NCI-H1436 (cell line): ENCODE measurements at regions not wholly inside any gene's neighbourhood (a gene's known extent, or its start where the extent isn't known, plus 50 kb on each side); places are given as distances from the start of the nearest gene placed in this dataset.

Experiments used
- DNase-seq: peaks from one replicate; lab custom pipeline; 2025; lab: John Stamatoyannopoulos, UW

GRCh38 chr11:81756864-81757595, 976.6 kb downstream of the FAM181B start:
- DNase-seq: no peak

- no peak for DNase-seq
These were observed 984.4 kb downstream of the FAM181B start for GRCh38 chr11:81749245-81749644.

GRCh38 chr11:81744336-81745116, 989.1 kb downstream of the FAM181B start:
- no peak for DNase-seq

DNA sequence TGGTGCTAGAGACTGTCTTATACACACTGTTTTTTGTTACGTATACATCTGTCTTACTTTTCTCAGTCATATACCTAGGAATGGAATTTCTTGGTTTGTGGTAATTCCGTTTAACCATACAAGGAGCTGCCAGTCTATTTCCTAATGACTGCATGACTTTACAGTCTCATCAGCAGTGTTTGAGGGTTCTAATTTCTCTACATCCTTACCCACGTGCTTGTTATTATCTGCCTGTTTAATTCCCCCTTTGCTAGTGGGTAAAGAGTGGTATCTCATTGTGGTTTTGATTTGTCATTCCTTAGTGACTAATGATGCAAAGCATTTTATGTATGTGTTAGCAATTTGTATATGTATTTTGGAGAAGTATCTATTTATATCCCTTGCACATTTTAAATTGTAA, 1008.0 kb downstream of the FAM181B start:
- DNase-seq: no peak

DNA sequence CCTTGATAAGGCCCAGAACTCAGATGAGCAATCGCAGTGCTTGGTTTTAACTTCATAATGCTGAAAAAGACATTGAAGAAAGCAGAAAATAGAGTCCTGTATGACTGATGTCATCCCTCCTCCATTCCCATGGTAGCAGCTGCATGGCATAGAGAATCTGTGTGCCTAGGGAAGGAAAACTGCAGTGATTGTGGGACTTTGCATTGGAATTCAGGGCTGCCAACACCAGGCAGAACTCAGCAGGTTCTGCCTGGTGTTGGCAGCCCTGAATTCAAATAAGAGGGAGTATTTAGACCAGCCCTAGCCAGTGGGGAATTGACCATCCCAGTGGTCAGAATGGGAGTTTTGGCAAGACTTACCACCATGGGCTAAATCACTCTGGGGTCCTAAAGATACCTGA, 1016.0 kb downstream of the FAM181B start:
- no peak for DNase-seq

- DNase-seq: no peak
These were observed 1025.8 kb downstream of the FAM181B start for GRCh38 chr11:81707881-81708280.

DNA sequence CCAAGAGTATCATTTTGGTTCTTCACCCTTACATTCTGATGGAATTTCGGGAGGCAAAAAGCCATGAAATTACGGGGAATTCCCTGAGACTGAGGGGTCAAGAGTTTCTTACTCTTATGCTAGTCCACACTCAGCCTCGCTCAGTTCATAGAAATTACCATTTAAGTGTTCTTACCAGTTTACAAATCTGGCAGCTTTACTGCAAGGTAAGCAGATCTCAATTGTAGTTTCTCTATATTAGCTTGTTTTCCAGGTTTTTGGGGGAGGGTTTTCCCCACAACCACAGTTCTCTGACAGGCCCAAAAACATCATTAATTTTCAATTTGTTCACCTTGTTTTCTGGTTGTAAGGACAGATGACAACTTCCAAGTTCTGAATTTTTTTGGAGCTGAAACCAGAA, 1028.4 kb downstream of the FAM181B start:
- DNase-seq: no peak

GRCh38 chr11:81700076-81700475, 1033.6 kb downstream of the FAM181B start:
- DNase-seq: no peak

DNA sequence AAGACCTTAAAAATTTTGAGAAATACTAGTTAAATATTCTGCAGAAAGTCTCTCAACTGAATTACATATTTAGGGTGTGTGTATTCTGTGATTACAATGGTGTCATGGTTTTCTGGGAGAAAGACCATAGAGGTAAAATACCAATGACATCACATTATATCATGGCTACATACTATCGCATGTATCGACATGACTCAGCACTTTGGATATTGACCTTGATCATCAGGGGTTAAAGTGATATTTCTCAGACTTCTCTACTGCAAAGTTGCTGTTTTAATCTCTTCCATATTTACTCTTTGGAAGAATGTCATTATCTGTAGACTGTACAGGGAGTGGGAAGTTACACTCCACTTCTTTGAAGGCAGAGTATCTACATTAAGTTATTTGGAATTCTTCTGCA, 1046.6 kb downstream of the FAM181B start:
- no peak for DNase-seq

DNA sequence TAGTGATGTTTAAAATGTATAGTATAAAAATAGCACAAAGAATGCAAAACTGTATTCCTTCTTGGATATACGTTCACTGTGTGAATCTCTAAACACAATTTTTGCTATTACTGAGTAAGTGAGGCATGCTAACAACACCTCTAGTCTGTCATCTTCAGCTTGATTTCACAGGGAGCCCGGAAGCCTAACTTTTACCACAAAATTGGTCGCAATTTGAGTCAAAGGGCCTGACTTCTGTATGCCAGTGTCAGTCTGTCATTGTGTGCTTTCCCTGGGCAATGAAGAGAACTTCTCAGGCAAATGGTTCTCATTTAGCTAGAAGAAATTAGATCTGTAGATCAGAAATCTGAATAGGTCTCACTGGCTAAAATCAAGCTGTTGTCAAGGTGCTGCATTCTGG, 1059.5 kb downstream of the FAM181B start:
- DNase-seq: no peak

GRCh38 chr11:81673001-81673400, 1060.7 kb downstream of the FAM181B start:
- DNase-seq: no peak

GRCh38 chr11:81669935-81670543, 1063.6 kb downstream of the FAM181B start:
- no peak for DNase-seq

- no peak for DNase-seq
These were observed 1074.9 kb downstream of the FAM181B start for GRCh38 chr11:81658722-81659121.

DNA sequence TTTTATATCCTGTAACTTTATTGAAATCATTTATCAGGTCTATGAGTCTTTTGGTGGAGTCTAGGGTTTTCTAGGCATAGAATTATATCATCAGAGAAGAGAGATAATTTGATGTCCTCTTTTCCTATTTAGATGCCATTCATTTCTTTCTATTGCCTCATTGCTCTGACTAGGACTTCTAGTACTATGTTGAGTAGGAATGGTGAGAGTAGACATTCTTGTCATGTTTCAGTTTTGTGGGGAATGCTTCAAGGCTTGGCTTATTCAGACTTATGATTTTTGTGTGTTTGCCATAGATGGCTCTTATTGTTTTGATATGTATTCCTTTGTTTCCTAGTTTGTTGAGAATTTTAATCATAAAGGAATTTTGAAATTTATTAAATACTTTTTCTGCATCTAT, 1078.3 kb downstream of the FAM181B start:
- DNase-seq: no peak

- DNase-seq: no peak
These were observed 1086.3 kb downstream of the FAM181B start for GRCh38 chr11:81647374-81647773.

DNA sequence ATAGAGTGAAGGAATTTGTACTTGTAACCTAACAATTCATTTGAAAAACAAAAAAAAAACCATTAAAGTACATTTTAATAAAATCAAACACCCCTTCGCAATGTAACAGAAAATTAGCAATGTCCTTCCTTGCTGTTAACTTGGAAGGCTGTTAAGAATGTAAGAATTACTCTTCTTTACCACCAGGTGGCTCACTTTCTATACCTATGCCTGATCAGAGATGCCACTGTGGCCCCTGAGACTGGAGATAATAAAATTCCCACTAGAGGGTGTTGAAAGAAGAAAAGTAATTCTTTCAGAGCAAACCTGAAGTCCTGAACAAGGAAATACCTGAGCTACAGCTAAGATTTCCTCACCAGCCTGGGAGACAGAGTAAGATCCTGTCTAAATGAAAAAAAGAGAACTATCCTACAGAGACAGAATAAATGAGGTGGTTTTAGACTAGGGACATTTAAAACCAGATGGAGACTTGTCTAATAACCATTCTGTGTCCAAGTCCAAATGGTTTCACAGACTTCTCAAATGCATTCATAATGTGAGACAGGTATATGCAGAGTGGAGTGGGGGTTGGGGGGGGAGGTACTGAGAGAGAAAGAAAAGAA, 1089.3 kb downstream of the FAM181B start:
- peak; percentile 18 for DNase-seq

DNA sequence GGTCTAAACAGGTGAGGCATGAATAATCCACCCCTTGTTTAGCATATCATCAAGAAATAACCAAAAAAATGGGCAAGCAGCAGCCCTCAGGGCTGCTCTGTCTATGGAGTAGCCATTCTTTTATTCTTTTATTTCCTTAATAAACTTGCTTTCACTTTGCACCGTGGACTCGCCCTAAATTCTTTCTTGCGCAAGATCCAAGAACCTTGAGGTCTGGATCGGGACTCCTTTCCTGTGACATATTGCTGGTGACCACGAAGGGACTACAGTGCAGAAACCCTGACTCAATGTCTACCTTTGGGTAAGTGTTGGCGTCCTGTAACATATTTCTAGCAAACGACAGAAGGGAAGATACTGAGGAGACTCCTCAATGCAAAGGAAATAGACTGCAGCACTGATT, 1099.2 kb downstream of the FAM181B start:
- no peak for DNase-seq

GRCh38 chr11:81602508-81602907, 1131.2 kb downstream of the FAM181B start:
- DNase-seq: no peak

DNA sequence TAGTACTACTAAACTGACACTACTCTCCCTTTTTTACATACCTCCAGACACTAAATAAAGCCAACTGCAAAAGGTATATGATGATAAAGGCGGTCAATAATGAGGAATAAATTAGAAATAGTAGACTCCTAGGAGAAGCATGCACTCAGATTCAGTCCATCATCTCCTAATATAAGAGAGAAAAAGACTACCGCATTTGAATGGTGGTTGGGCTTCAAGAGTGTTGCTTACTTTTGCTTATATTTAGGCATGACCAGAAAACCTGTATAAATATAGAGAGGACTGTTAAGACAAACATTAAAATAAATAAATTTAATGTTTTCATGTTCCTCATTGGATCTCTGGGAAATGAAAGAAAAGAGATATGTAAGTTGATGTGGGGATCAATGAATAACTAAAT, 1137.0 kb downstream of the FAM181B start:
- DNase-seq: no peak

GRCh38 chr11:81585390-81585933, 1148.2 kb downstream of the FAM181B start:
- DNase-seq: no peak

GRCh38 chr11:81579339-81579738, 1154.3 kb downstream of the FAM181B start:
- DNase-seq: no peak

DNA sequence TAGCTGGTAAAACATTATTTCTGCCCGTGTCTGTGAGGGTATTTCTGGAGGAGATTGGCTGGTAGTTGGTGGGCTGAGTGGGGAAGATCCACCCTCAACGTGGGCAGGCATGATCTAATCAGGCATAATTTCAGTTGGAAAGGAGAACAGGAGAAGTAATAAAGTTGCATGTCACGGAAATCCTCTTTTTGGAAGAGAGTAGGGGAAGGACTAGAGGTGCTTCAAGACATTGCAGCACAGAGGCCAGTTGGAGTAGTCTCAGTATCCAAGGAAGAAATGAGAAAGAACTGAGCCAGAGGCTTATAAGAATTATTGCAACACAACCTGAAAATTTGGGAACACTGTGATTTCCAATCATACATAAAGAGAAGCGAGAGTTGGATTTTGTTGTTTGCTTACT, 1155.1 kb downstream of the FAM181B start:
- no peak for DNase-seq
